Testis (tissue), 2 donors: ENCODE measurements at regions not wholly inside any gene's neighbourhood (a gene's known extent, or its start where the extent isn't known, plus 50 kb on each side); places are given as distances from the start of the nearest gene placed in this dataset.

Source experiments
- DNase-seq: peaks from one replicate; pipeline ENCODE4 v3.0.0-alpha.2; 2019
- H3K27ac ChIP-seq, 2 donors: fragments of 200-600 bp; sonication (generic); one replicate each; pipeline ENCODE4 v1.5.1; 2019
- H3K27me3 ChIP-seq: fragments of 200-600 bp; sonication (generic); one replicate; pipeline ENCODE4 v1.5.1; 2019
- H3K36me3 ChIP-seq: fragments of 200-600 bp; sonication (generic); one replicate; pipeline ENCODE4 v1.5.1; 2017; ENCODE audit warnings: low read depth; ENCODE audit errors: missing control alignments
- H3K4me1 ChIP-seq: fragments of 200-600 bp; sonication (generic); one replicate; pipeline ENCODE4 v1.5.1; 2019
- H3K4me3 ChIP-seq, 2 donors: fragments of 200-600 bp; sonication (generic); one replicate each; pipeline ENCODE4 v1.5.1; 2017 to 2019
- H3K9me3 ChIP-seq: fragments of 200-600 bp; sonication (generic); one replicate; pipeline ENCODE4 v1.5.1; 2017
- CTCF ChIP-seq, 3 experiments: fragments of 450-650 bp in 2 of 3; fragments of 200-600 bp in 1 of 3; sonication (generic) in 1 of 3; IDR thresholded peaks; one replicate each; pipeline ENCODE4 v1.5.1; 2016 to 2019; ENCODE audit warnings: antibody characterized with exemption in 3 of 3, mild to moderate bottlenecking in 2 of 3, moderate library complexity in 1 of 3
- POLR2A ChIP-seq: fragments of 450-650 bp; IDR thresholded peaks from one replicate; pipeline ENCODE4 v1.6.1; 2017; ENCODE audit warnings: antibody characterized with exemption, mild to moderate bottlenecking, moderate library complexity
- WGBS, 2 donors: methylation state at CpG; one replicate each; pipeline ENCODE4 v1.1.5; 2018; 5-methylcytosine and 5-hydroxymethylcytosine counted together
- intact Hi-C: fragments of 100-400 bp; cut with DNase I; formaldehyde crosslinking; loops from one replicate; pipeline ENCODE4 v1.15.1; 2023; ENCODE audit warnings: low total_unique reads

GRCh38 chr1:182286761-182287160 lies 104.8 kb downstream of the GLUL start:
- H3K36me3 ChIP-seq: no peaks in the 10 kb centered on the region
- H3K27ac ChIP-seq: no peak overlapping the region
- DNase-seq: no peak
- H3K9me3 ChIP-seq: no peaks in the 10 kb centered on the region
- peaks cover 11% of the 10 kb centered on the region for H3K4me1 ChIP-seq
- H3K27me3 ChIP-seq: no peaks in the 10 kb centered on the region
- TF ChIP-seq CTCF (IDR thresholded peaks at IDR 0.05) (no peak), POLR2A (no peak)
- no peak overlapping the region for H3K4me3 ChIP-seq
- 100% methylated on average over 2 of the region's 2 CpGs for WGBS, 2 donors
- intact Hi-C loops: loop anchor here (10.0 kb wide), 1 partner anchor 142 kb away; no protein-coding TSS in a partner anchor

GRCh38 chr1:182283746-182284544 lies 107.6 kb downstream of the GLUL start:
- no peak for DNase-seq
- no peak overlapping the region for H3K27ac ChIP-seq
- no peaks in the 10 kb centered on the region for H3K9me3 ChIP-seq
- H3K4me3 ChIP-seq: no peak overlapping the region
- H3K27me3 ChIP-seq: no peaks in the 10 kb centered on the region
- intact Hi-C loops: loop anchor here (10.0 kb wide), 1 partner anchor 139 kb away; no protein-coding TSS in a partner anchor
- H3K36me3 ChIP-seq: no peaks in the 10 kb centered on the region
- no peak for TF ChIP-seq CTCF (IDR thresholded peaks at IDR 0.05)
- no peak for TF ChIP-seq POLR2A
- peaks cover 6% of the 10 kb centered on the region for H3K4me1 ChIP-seq
- WGBS, 2 donors: 90 to 97% methylated on average over 3 of the region's 3 CpGs

- no peak overlapping the region for H3K27ac ChIP-seq
- TF ChIP-seq CTCF (IDR thresholded peaks at IDR 0.05) (no peak), POLR2A (no peak)
- H3K4me1 ChIP-seq: peaks cover 4% of the 10 kb centered on the region
- no peak for DNase-seq
- H3K9me3 ChIP-seq: no peaks in the 10 kb centered on the region
- 67 to 85% methylated on average over 6 of the region's 6 CpGs for WGBS, 2 donors
- no peak overlapping the region for H3K4me3 ChIP-seq
- intact Hi-C loops: loop anchor here (10.0 kb wide), 1 partner anchor 137 kb away; no protein-coding TSS in a partner anchor
- H3K36me3 ChIP-seq: no peaks in the 10 kb centered on the region
- no peaks in the 10 kb centered on the region for H3K27me3 ChIP-seq
Measured at GRCh38 chr1:182281541-182281940, 110.0 kb downstream of the GLUL start.

- 95% methylated on average over 2 of the region's 2 CpGs for WGBS, 2 donors
- H3K27ac ChIP-seq: no peak overlapping the region
- no peak overlapping the region for H3K4me3 ChIP-seq
- H3K36me3 ChIP-seq: no peaks in the 10 kb centered on the region
- DNase-seq: no peak
- peaks cover 4% of the 10 kb centered on the region for H3K4me1 ChIP-seq
- TF ChIP-seq CTCF (IDR thresholded peaks at IDR 0.05) (no peak), POLR2A (no peak)
- H3K9me3 ChIP-seq: no peaks in the 10 kb centered on the region
- intact Hi-C loops: loop anchor here (10.0 kb wide), 1 partner anchor 136 kb away; no protein-coding TSS in a partner anchor
- no peaks in the 10 kb centered on the region for H3K27me3 ChIP-seq
Measured at GRCh38 chr1:182280504-182280900, 111.1 kb downstream of the GLUL start.
